Keratinocyte (primary cell): ENCODE measurements at regions not wholly inside any gene's neighbourhood (a gene's known extent, or its start where the extent isn't known, plus 50 kb on each side); places are given as distances from the start of the nearest gene placed in this dataset.

Source experiments
- DNase-seq: peaks from one replicate; pipeline ENCODE4 v3.0.0-alpha.2; 2011; ENCODE audit warnings: low read depth, missing footprints, low spot score
- FAIRE-seq: peaks from 2 replicates; lab custom pipeline; 2011; peaks lifted over from hg19 to GRCh38; lab: Jason Lieb, UNC
- H2AFZ ChIP-seq: 2 replicates; pipeline ENCODE4 v1.6.0; 2012; ENCODE audit warnings: low read length, control low read depth, inconsistent platforms; ENCODE audit not compliant: control insufficient read depth
- H3K27ac ChIP-seq: 2 replicates; pipeline ENCODE4 v1.5.1; 2011; ENCODE audit warnings: low read length; ENCODE audit not compliant: control insufficient read depth, insufficient read depth
- H3K27me3 ChIP-seq: 3 replicates; pipeline ENCODE4 v1.6.0; 2011; ENCODE audit warnings: low read length; ENCODE audit not compliant: control insufficient read depth, insufficient read depth; ENCODE audit errors: extremely low read depth
- H3K36me3 ChIP-seq, 2 experiments: 2 replicates in 1 of 2; 3 replicates in 1 of 2; pipeline ENCODE4 v1.5.1; 2011; ENCODE audit warnings: low read length in 2 of 2, mild to moderate bottlenecking in 1 of 2; ENCODE audit not compliant: control insufficient read depth in 2 of 2, insufficient read depth in 2 of 2; ENCODE audit errors: extremely low read depth in 1 of 2
- H3K4me1 ChIP-seq: 3 replicates; pipeline ENCODE4 v1.5.1; 2011; ENCODE audit warnings: low read length; ENCODE audit not compliant: control insufficient read depth, insufficient read depth; ENCODE audit errors: extremely low read depth
- H3K4me2 ChIP-seq: 3 replicates; pipeline ENCODE4 v1.6.0; 2011; ENCODE audit warnings: low read depth, low read length; ENCODE audit not compliant: control insufficient read depth, insufficient read depth; ENCODE audit errors: extremely low read depth
- H3K4me3 ChIP-seq, 3 experiments: fragments of 200-600 bp in 1 of 3; sonication (generic) in 1 of 3; 2 replicates in 2 of 3; 3 replicates in 1 of 3; pipeline ENCODE4 v1.5.1; 2011 to 2016; ENCODE audit warnings: low read length in 3 of 3, mild to moderate bottlenecking in 3 of 3, control low read depth in 2 of 3, inconsistent platforms in 1 of 3, low read depth in 1 of 3, mixed read lengths in 1 of 3, mixed run types in 1 of 3, moderate library complexity in 1 of 3; ENCODE audit not compliant: control insufficient read depth in 2 of 3, insufficient read depth in 2 of 3; ENCODE audit errors: extremely low read depth in 1 of 3
- H3K79me2 ChIP-seq: 2 replicates; pipeline ENCODE4 v1.6.0; 2012; ENCODE audit warnings: low read length; ENCODE audit not compliant: control insufficient read depth, insufficient read depth
- H3K9ac ChIP-seq: 3 replicates; pipeline ENCODE4 v1.6.0; 2011; ENCODE audit warnings: low read length; ENCODE audit not compliant: control insufficient read depth, insufficient read depth; ENCODE audit errors: extremely low read depth
- H3K9me1 ChIP-seq: 3 replicates; pipeline ENCODE4 v1.6.0; 2011; ENCODE audit warnings: low read length; ENCODE audit not compliant: control insufficient read depth, insufficient read depth; ENCODE audit errors: extremely low read depth
- H3K9me3 ChIP-seq: 2 replicates; pipeline ENCODE4 v1.5.1; 2012; ENCODE audit warnings: low read depth, low read length; ENCODE audit not compliant: control insufficient read depth
- H4K20me1 ChIP-seq: 3 replicates; pipeline ENCODE4 v1.6.0; 2011; ENCODE audit warnings: low read length; ENCODE audit not compliant: control insufficient read depth, insufficient read depth; ENCODE audit errors: extremely low read depth
- CTCF ChIP-seq, 3 experiments: IDR thresholded peaks in 1 of 3; conservative IDR thresholded peaks in 1 of 3; optimal IDR thresholded peaks in 1 of 3; 2 replicates in 2 of 3; 3 replicates in 1 of 3; pipeline versions ENCODE3 to v1.5.1; 2011; ENCODE audit warnings: low read length in 3 of 3, mild to moderate bottlenecking in 3 of 3, moderate library complexity in 2 of 3, control low read depth in 1 of 3, inconsistent platforms in 1 of 3; ENCODE audit not compliant: insufficient read depth in 2 of 3; ENCODE audit errors: extremely low read depth in 1 of 3
- EZH2 ChIP-seq: IDR thresholded peaks from one replicate; pipeline ENCODE4 v1.6.1; 2012; ENCODE audit warnings: inconsistent platforms, mild to moderate bottlenecking, low read length, moderate library complexity
- dilution Hi-C: fragments of 300-500 bp; cut with MboI; formaldehyde crosslinking; loops from one replicate; pipeline ENCODE4 v1.7.0; 2020; ENCODE audit warnings: low sequenced_read_pairs; ENCODE audit not compliant: extremely low pct_ligation_motif_present

GRCh38 chr16:17676171-17676570 lies 205.4 kb upstream of the XYLT1 start:
- no peak overlapping the region for H3K4me3 ChIP-seq
- dilution Hi-C loops, result no loop called here
- no peaks in the 10 kb centered on the region for H4K20me1 ChIP-seq
- no peak for DNase-seq
- no peaks in the 10 kb centered on the region for H3K36me3 ChIP-seq
- H3K4me1 ChIP-seq, result no peaks in the 10 kb centered on the region
- H3K9ac ChIP-seq, result no peak overlapping the region
- no peak for FAIRE-seq
- no peaks in the 10 kb centered on the region for H3K9me3 ChIP-seq
- no peak overlapping the region for H2AFZ ChIP-seq
- no peaks in the 10 kb centered on the region for H3K27me3 ChIP-seq
- no peak overlapping the region for H3K27ac ChIP-seq
- no peak for TF ChIP-seq EZH2
- no peak for TF ChIP-seq CTCF (optimal IDR thresholded peaks at IDR 0.05 in 1 of 3, IDR thresholded peaks at IDR 0.05 in 1 of 3, conservative IDR thresholded peaks at IDR 0.05 in 1 of 3; ENCODE audit: extremely low read depth in 1 of 3, insufficient read depth in 2 of 3, low read length in 3 of 3)
- no peaks in the 10 kb centered on the region for H3K79me2 ChIP-seq
- H3K4me2 ChIP-seq, result no peak overlapping the region
- no peaks in the 10 kb centered on the region for H3K9me1 ChIP-seq

- Histone ChIP-seq H3K9me1 (no peaks in the 10 kb centered on the region), H3K9ac (no peak overlapping the region), H3K4me3 (no peak overlapping the region), H3K27ac (no peak overlapping the region), H3K79me2 (no peaks in the 10 kb centered on the region), H4K20me1 (no peaks in the 10 kb centered on the region), H3K27me3 (no peaks in the 10 kb centered on the region), H3K4me2 (no peak overlapping the region), H3K9me3 (no peaks in the 10 kb centered on the region), H2AFZ (no peak overlapping the region), H3K36me3 (no peaks in the 10 kb centered on the region), H3K4me1 (no peaks in the 10 kb centered on the region)
- dilution Hi-C loops, result no loop called here
- FAIRE-seq (no peak), DNase-seq (no peak)
- no peak for TF ChIP-seq EZH2
- TF ChIP-seq CTCF (optimal IDR thresholded peaks at IDR 0.05 in 1 of 3, IDR thresholded peaks at IDR 0.05 in 1 of 3, conservative IDR thresholded peaks at IDR 0.05 in 1 of 3; ENCODE audit: extremely low read depth in 1 of 3, insufficient read depth in 2 of 3, low read length in 3 of 3), result no peak
These were observed 197.6 kb upstream of the XYLT1 start for GRCh38 chr16:17668386-17668785.
